Activated CD4-positive, alpha-beta T cell treated with anti-CD3 and anti-CD28 coated beads, Interleukin-2, Interleukin-4, amounts not matched to agents 100 ng/mL and 50 ng/mL, durations not matched to agents 16 hours and 8 hours (primary cell): ENCODE measurements at regions not wholly inside any gene's neighbourhood (a gene's known extent, or its start where the extent isn't known, plus 50 kb on each side); places are given as distances from the start of the nearest gene placed in this dataset.

Source experiments
- DNase-seq: peaks from one replicate; pipeline ENCODE4 v3.0.0-alpha.2; 2020; ENCODE audit warnings: low spot score

- DNase-seq, result no peak
Observed at GRCh38 chr2:146678516-146678915, 1166.3 kb upstream of the ACVR2A start.

GRCh38 chr2:146677280-146677679 is 1167.5 kb upstream of the ACVR2A start:
- DNase-seq, result no peak

- no peak for DNase-seq
Observed at GRCh38 chr2:146669735-146670134, 1175.1 kb upstream of the ACVR2A start.

- DNase-seq, result no peak
Observed at GRCh38 chr2:146666340-146666739, 1178.5 kb upstream of the ACVR2A start.

- DNase-seq, result no peak
Observed at GRCh38 chr2:146665800-146666199, 1179.0 kb upstream of the ACVR2A start.

- no peak for DNase-seq
Observed at GRCh38 chr2:146661473-146662096, 1183.2 kb upstream of the ACVR2A start.

GRCh38 chr2:146659976-146660375 is 1184.9 kb upstream of the ACVR2A start:
- DNase-seq, result no peak

DNA sequence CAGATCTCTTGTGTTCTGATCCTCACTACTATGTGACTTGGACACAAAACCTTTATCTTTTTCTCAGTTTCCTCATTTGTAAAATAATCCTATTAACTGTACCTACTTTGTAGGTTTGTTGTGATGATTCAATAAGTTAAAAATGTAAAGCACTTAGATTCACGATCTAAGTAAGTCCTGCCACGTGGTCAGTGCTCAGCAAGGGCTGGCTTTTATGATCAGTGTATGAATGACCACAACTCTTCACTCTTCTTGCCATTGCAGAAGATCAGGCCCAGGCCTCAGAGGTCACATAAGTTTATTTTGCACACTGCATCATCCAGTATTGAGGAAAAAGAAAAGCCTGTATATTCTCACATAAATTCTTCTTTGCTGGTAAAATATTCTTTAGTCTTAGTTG is 1192.5 kb upstream of the ACVR2A start:
- DNase-seq, result no peak

GRCh38 chr2:146651361-146651760 is 1193.5 kb upstream of the ACVR2A start:
- DNase-seq, result no peak

- DNase-seq, result no peak
Observed at GRCh38 chr2:146642066-146642465, 1202.8 kb upstream of the ACVR2A start.

GRCh38 chr2:146634230-146635097 is 1210.4 kb upstream of the ACVR2A start:
- DNase-seq, result no peak

- DNase-seq, result no peak
Observed at GRCh38 chr2:146633159-146633558, 1211.7 kb upstream of the ACVR2A start.

DNA sequence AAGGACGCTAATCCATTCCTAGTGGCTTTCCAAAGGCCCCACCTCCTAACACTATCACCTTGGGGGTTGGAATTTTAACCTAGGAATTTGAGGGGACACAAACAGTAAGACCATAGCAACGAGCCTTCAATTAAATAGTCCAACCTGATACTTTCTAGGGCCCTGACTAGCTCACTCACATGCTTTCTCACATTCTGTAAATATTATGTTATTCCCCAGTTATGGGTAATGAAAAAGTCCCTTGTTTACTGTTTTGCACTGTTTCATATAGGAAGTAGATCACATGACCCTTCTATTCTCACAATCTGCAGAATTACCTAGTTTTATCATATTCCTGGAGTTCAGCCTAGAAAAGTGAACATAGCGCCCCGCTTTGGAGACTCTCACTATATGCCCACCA is 1212.1 kb upstream of the ACVR2A start:
- no peak for DNase-seq

- no peak for DNase-seq
Observed at GRCh38 chr2:146624430-146625160, 1220.2 kb upstream of the ACVR2A start.

DNA sequence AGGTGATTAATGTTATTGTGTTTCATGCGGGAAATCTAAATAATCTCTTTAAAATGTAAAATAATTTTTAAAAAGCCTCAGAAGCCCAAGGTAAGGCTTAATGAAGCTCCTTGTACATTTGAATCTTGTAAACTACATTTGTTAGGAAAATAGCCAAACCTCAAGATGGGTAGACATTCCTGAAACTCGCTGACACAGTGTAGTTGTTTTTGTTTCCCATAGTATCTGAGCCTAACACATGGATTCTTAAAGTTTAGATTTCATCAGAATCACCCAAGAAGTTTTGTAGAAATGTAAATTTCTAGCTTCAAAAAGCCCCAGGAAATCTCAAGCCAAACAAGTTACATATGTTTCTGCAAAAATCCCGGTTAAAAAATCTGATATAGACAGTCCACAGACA is 1221.1 kb upstream of the ACVR2A start:
- DNase-seq, result no peak

DNA sequence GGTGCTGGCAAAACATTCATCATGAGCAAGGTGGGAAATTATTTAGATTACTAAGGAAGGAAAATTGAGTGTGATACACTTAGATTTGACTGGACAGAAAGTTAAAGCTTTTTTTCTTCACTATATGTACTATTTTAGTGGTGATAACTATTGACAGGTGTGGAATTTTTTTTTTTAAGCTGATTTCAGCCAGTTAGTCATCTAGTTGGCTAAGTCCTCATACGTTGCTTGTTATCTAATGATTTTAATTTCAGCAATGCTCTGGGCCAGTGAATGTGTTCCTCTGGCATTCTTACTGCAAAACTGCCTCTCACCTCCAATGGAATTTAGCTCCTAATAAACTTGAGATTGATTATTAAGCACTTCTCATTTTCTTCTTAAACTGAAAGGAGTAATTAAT is 1223.2 kb upstream of the ACVR2A start:
- no peak for DNase-seq

GRCh38 chr2:146615778-146616177 is 1229.1 kb upstream of the ACVR2A start:
- DNase-seq, result no peak

DNA sequence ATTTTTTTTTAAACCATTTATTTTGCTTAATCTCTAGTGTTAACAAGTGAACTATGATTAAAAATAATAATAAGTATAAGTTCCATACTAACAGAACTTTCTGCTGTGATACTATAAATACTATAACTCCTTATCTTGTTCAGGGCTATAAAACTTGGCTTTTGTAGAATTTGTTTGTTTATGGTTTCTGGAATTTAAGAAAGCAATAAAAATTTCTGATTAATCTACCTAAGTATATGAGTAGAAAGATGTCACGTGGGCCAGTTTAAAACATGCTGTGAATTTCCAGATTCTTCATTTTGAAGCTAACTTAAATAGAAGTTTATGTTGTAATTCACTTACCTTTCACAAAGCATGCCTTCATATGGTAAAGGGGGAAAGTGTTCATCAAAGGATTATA is 1236.3 kb upstream of the ACVR2A start:
- DNase-seq, result no peak

- no peak for DNase-seq
Observed at GRCh38 chr2:146604521-146604920, 1240.3 kb upstream of the ACVR2A start.

DNA sequence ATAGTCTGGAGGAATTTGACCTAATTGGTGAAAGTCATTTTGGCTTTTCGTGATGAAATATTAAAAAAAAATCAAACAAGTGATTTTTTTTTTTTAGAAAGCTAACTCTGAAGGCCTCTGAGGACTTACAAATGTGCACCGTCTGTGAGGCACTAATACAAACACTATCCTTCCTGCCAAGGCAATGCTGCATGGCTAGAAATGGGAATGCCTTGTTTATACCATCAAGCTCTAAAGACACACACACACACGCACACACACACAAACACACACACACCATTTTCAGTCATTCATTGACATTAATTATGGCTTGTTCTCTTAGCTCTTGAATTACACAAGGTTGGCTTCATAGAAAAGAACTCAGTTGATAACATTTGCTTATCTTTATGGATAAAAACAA is 1242.0 kb upstream of the ACVR2A start:
- DNase-seq, result no peak

- DNase-seq, result no peak
Observed at GRCh38 chr2:146602383-146602782, 1242.4 kb upstream of the ACVR2A start.

- DNase-seq, result no peak
Observed at GRCh38 chr2:146598791-146599190, 1246.0 kb upstream of the ACVR2A start.

DNA sequence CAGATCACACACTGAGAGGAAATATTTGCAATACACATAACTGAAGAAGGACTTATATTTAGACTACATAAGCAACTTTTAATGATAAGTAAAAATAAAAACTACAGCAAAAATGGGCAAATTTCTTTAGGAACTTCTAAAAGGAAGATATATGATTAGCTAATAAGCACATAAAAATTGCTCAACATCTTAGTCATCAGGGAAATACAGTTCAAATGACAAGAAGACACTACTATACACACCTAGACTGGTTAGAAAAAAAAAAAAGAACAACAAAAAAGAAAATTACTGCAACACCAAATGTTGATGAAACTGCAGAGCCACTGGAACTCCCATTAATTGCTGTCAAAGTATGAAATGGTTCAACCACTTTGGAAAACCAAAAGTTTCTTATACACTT is 1247.5 kb upstream of the ACVR2A start:
- DNase-seq, result no peak
